Fibroblast of lung (primary cell): ENCODE measurements at regions not wholly inside any gene's neighbourhood (a gene's known extent, or its start where the extent isn't known, plus 50 kb on each side); places are given as distances from the start of the nearest gene placed in this dataset.

ENCODE experiments used
- DNase-seq, 2 donors: peaks; one replicate each; pipeline versions ENCODE4 v3.0.0 to v3.0.0-alpha.2; 2010; ENCODE audit warnings: low read depth in 2 of 2
- H2AFZ ChIP-seq: 2 replicates; pipeline ENCODE4 v1.5.1; 2012; ENCODE audit warnings: low read length, control low read depth, inconsistent platforms
- H3K27ac ChIP-seq: 2 replicates; pipeline ENCODE4 v1.5.1; 2011; ENCODE audit warnings: low read length, control low read depth; ENCODE audit not compliant: insufficient read depth
- H3K27me3 ChIP-seq: 2 replicates; pipeline ENCODE4 v1.5.1; 2011; ENCODE audit warnings: mild to moderate bottlenecking, low read length; ENCODE audit not compliant: control insufficient read depth, insufficient read depth
- H3K36me3 ChIP-seq: 2 replicates; pipeline ENCODE4 v1.5.1; 2011; ENCODE audit warnings: low read length; ENCODE audit not compliant: control insufficient read depth, insufficient read depth
- H3K4me1 ChIP-seq: 2 replicates; pipeline ENCODE4 v1.5.1; 2011; ENCODE audit warnings: low read length; ENCODE audit not compliant: control insufficient read depth, insufficient read depth; ENCODE audit errors: extremely low read depth
- H3K4me2 ChIP-seq: 2 replicates; pipeline ENCODE4 v1.5.1; 2011; ENCODE audit warnings: low read length, control low read depth; ENCODE audit not compliant: insufficient read depth; ENCODE audit errors: extremely low read depth
- H3K4me3 ChIP-seq, 4 experiments: fragments of 200-600 bp in 1 of 4; sonication (generic) in 1 of 4; replicated peaks in 1 of 4; 2 replicates each; pipeline ENCODE4 v1.5.1; 2011 to 2016; ENCODE audit warnings: low read length in 4 of 4, low read depth in 3 of 4, mild to moderate bottlenecking in 3 of 4, control low read depth in 2 of 4, inconsistent platforms in 1 of 4, mixed read lengths in 1 of 4; ENCODE audit not compliant: insufficient read depth in 1 of 4; ENCODE audit errors: control extremely low read depth in 1 of 4
- H3K79me2 ChIP-seq: 2 replicates; pipeline ENCODE4 v1.5.1; 2012; ENCODE audit warnings: mild to moderate bottlenecking, low read length, inconsistent platforms; ENCODE audit not compliant: control insufficient read depth, insufficient read depth
- H3K9ac ChIP-seq: 2 replicates; pipeline ENCODE4 v1.5.1; 2011; ENCODE audit warnings: mild to moderate bottlenecking, low read length, control low read depth; ENCODE audit not compliant: insufficient read depth
- H3K9me3 ChIP-seq: 2 replicates; pipeline ENCODE4 v1.5.1; 2012; ENCODE audit warnings: low read depth, low read length; ENCODE audit not compliant: control insufficient read depth, insufficient read depth
- H4K20me1 ChIP-seq: 2 replicates; pipeline ENCODE4 v1.5.1; 2011; ENCODE audit warnings: low read length; ENCODE audit not compliant: control insufficient read depth, insufficient read depth; ENCODE audit errors: extremely low read depth
- CTCF ChIP-seq, 2 donors: IDR thresholded peaks in 1 of 2; conservative IDR thresholded peaks in 1 of 2; 1 replicate in 1 of 2; 2 replicates in 1 of 2; pipeline ENCODE4 v1.5.1; 2011 to 2012; ENCODE audit warnings: low read length in 2 of 2, control low read depth in 1 of 2, inconsistent platforms in 1 of 2, low read depth in 1 of 2, mild to moderate bottlenecking in 1 of 2
- EZH2 ChIP-seq: IDR thresholded peaks from 2 replicates; pipeline ENCODE4 v1.5.1; 2012; ENCODE audit warnings: low read length, control low read depth, mild to moderate bottlenecking; ENCODE audit errors: missing control alignments

GRCh38 chr17:73740370-73740769 is 96.1 kb upstream of the SDK2 start:
- H3K79me2 ChIP-seq = no peaks in the 10 kb centered on the region
- no peak overlapping the region for H3K27ac ChIP-seq
- no peaks in the 10 kb centered on the region for H3K27me3 ChIP-seq
- H4K20me1 ChIP-seq = no peaks in the 10 kb centered on the region
- no peak overlapping the region for H3K9ac ChIP-seq
- H3K4me2 ChIP-seq = no peak overlapping the region
- no peak for TF ChIP-seq CTCF (conservative IDR thresholded peaks at IDR 0.05 in 1 of 2, IDR thresholded peaks at IDR 0.05 in 1 of 2; ENCODE audit: low read depth in 1 of 2, low read length in 2 of 2)
- no peak for TF ChIP-seq EZH2
- H3K36me3 ChIP-seq = no peaks in the 10 kb centered on the region
- no peaks in the 10 kb centered on the region for H3K4me1 ChIP-seq
- H3K4me3 ChIP-seq = no peak overlapping the region
- DNase-seq = no peak
- H3K9me3 ChIP-seq = no peaks in the 10 kb centered on the region
- no peak overlapping the region for H2AFZ ChIP-seq

GRCh38 chr17:73742948-73743381 is 98.7 kb upstream of the SDK2 start:
- no peaks in the 10 kb centered on the region for H3K9me3 ChIP-seq
- no peak overlapping the region for H3K9ac ChIP-seq
- H4K20me1 ChIP-seq = no peaks in the 10 kb centered on the region
- no peaks in the 10 kb centered on the region for H3K27me3 ChIP-seq
- H3K79me2 ChIP-seq = no peaks in the 10 kb centered on the region
- DNase-seq = no peak
- no peaks in the 10 kb centered on the region for H3K4me1 ChIP-seq
- TF ChIP-seq CTCF (conservative IDR thresholded peaks at IDR 0.05 in 1 of 2, IDR thresholded peaks at IDR 0.05 in 1 of 2; ENCODE audit: low read depth in 1 of 2, low read length in 2 of 2) (no peak), EZH2 (no peak)
- H3K36me3 ChIP-seq = no peaks in the 10 kb centered on the region
- H2AFZ ChIP-seq = no peak overlapping the region
- H3K4me3 ChIP-seq = no peak overlapping the region
- no peak overlapping the region for H3K27ac ChIP-seq
- no peak overlapping the region for H3K4me2 ChIP-seq

GRCh38 chr17:73743518-73744201 is 99.4 kb upstream of the SDK2 start:
- Histone ChIP-seq H3K27me3 (no peaks in the 10 kb centered on the region), H3K4me3 (no peak overlapping the region), H3K9ac (no peak overlapping the region), H3K79me2 (no peaks in the 10 kb centered on the region), H3K36me3 (no peaks in the 10 kb centered on the region), H3K27ac (no peak overlapping the region), H2AFZ (no peak overlapping the region), H3K9me3 (no peaks in the 10 kb centered on the region), H4K20me1 (no peaks in the 10 kb centered on the region), H3K4me2 (no peak overlapping the region), H3K4me1 (no peaks in the 10 kb centered on the region)
- no peak for DNase-seq
- TF ChIP-seq EZH2 (no peak), CTCF (conservative IDR thresholded peaks at IDR 0.05 in 1 of 2, IDR thresholded peaks at IDR 0.05 in 1 of 2; ENCODE audit: low read depth in 1 of 2, low read length in 2 of 2) (no peak)
